Lower lobe of right lung (tissue), 2 donors: ENCODE measurements at regions not wholly inside any gene's neighbourhood (a gene's known extent, or its start where the extent isn't known, plus 50 kb on each side); places are given as distances from the start of the nearest gene placed in this dataset.

ENCODE experiments used
- ATAC-seq, 2 donors: fragments of 200-7000 bp; cut with Tn5 transposase; one replicate each; pipeline ENCODE4 v1.9.1; 2020 to 2022; ENCODE audit warnings: mild to moderate bottlenecking in 2 of 2, moderate library complexity in 2 of 2
- DNase-seq: peaks from one replicate; pipeline ENCODE4 v3.0.0-alpha.2; 2020
- H3K27ac ChIP-seq: fragments of 200-600 bp; one replicate; pipeline ENCODE4 v1.8.0; 2022
- H3K27me3 ChIP-seq: fragments of 200-600 bp; one replicate; pipeline ENCODE4 v1.8.0; 2022; ENCODE audit warnings: low read depth
- H3K36me3 ChIP-seq: fragments of 200-600 bp; one replicate; pipeline ENCODE4 v1.8.0; 2022; ENCODE audit warnings: mild to moderate bottlenecking
- H3K4me1 ChIP-seq: fragments of 200-600 bp; one replicate; pipeline ENCODE4 v1.8.0; 2022
- H3K4me3 ChIP-seq: fragments of 200-600 bp; one replicate; pipeline ENCODE4 v1.8.0; 2022; ENCODE audit warnings: mild to moderate bottlenecking
- H3K9me3 ChIP-seq: fragments of 200-600 bp; one replicate; pipeline ENCODE4 v1.8.0; 2022
- CTCF ChIP-seq: fragments of 200-600 bp; IDR thresholded peaks from one replicate; pipeline ENCODE4 v1.8.0; 2022; ENCODE audit warnings: antibody characterized with exemption, mild to moderate bottlenecking
- intact Hi-C: fragments of 100-400 bp; cut with DNase I; formaldehyde crosslinking; loops from one replicate; pipeline ENCODE4 v1.11.0; 2022
- donor health status: DM: no; HTN: yes; CAD: no; lungs with severe emphysema.

- no peak for DNase-seq
- Histone ChIP-seq H3K9me3 (no peaks in the 10 kb centered on the region), H3K27ac (no peak overlapping the region), H3K36me3 (no peaks in the 10 kb centered on the region), H3K4me3 (no peak overlapping the region), H3K27me3 (no peaks in the 10 kb centered on the region), H3K4me1 (no peaks in the 10 kb centered on the region)
- ATAC-seq: no peak
- TF ChIP-seq CTCF: no peak
- intact Hi-C loops: no loop called here
These were observed 81.6 kb upstream of the ANKH start for GRCh38 chr5:14953075-14953607.

- H3K27me3 ChIP-seq: no peaks in the 10 kb centered on the region
- H3K9me3 ChIP-seq: no peaks in the 10 kb centered on the region
- ATAC-seq (no peak), DNase-seq (no peak)
- no peaks in the 10 kb centered on the region for H3K4me1 ChIP-seq
- H3K4me3 ChIP-seq: no peak overlapping the region
- no peak overlapping the region for H3K27ac ChIP-seq
- TF ChIP-seq CTCF: no peak
- H3K36me3 ChIP-seq: no peaks in the 10 kb centered on the region
- intact Hi-C loops: no loop called here
These were observed 76.8 kb upstream of the ANKH start for GRCh38 chr5:14948383-14948782.

GRCh38 chr5:14946815-14947620 is 75.4 kb upstream of the ANKH start:
- TF ChIP-seq CTCF: peak; percentile 51
- H3K27ac ChIP-seq: no peak overlapping the region
- DNase-seq (no peak), ATAC-seq (peak; percentile 47 to 63)
- intact Hi-C loops: no loop called here
- H3K4me1 ChIP-seq: no peaks in the 10 kb centered on the region
- no peaks in the 10 kb centered on the region for H3K36me3 ChIP-seq
- no peaks in the 10 kb centered on the region for H3K27me3 ChIP-seq
- no peaks in the 10 kb centered on the region for H3K9me3 ChIP-seq
- H3K4me3 ChIP-seq: no peak overlapping the region

- H3K4me3 ChIP-seq: no peak overlapping the region
- intact Hi-C loops: no loop called here
These were observed 73.9 kb upstream of the ANKH start for GRCh38 chr5:14945450-14945849.

GRCh38 chr5:14944996-14945395 is 73.4 kb upstream of the ANKH start:
- no peak for TF ChIP-seq CTCF

More at GRCh38 chr5:14945450-14945849, 73.9 kb upstream of the ANKH start:
- ATAC-seq: no peak
- TF ChIP-seq CTCF: no peak
- Histone ChIP-seq H3K4me1 (no peaks in the 10 kb centered on the region), H3K27me3 (no peaks in the 10 kb centered on the region), H3K36me3 (no peaks in the 10 kb centered on the region), H3K9me3 (no peaks in the 10 kb centered on the region), H3K27ac (no peak overlapping the region)
- DNase-seq: no peak

More at GRCh38 chr5:14944996-14945395, 73.4 kb upstream of the ANKH start:
- DNase-seq (no peak), ATAC-seq (no peak)
- no peaks in the 10 kb centered on the region for H3K27me3 ChIP-seq
- H3K36me3 ChIP-seq: no peaks in the 10 kb centered on the region
- H3K4me3 ChIP-seq: no peak overlapping the region
- intact Hi-C loops: no loop called here
- H3K27ac ChIP-seq: no peak overlapping the region
- no peaks in the 10 kb centered on the region for H3K9me3 ChIP-seq
- no peaks in the 10 kb centered on the region for H3K4me1 ChIP-seq
